Upper lobe of right lung (tissue), 1 donor: ENCODE measurements at regions not wholly inside any gene's neighbourhood (a gene's known extent, or its start where the extent isn't known, plus 50 kb on each side); places are given as distances from the start of the nearest gene placed in this dataset.

ENCODE experiments used
- ATAC-seq: fragments of 200-7000 bp; cut with Tn5 transposase; one replicate; pipeline ENCODE4 v1.9.1; 2020; ENCODE audit warnings: mild to moderate bottlenecking, moderate library complexity
- DNase-seq: peaks from one replicate; pipeline ENCODE4 v3.0.0-alpha.2; 2020
- H3K27ac ChIP-seq: fragments of 200-600 bp; one replicate; pipeline ENCODE4 v1.8.0; 2022
- H3K27me3 ChIP-seq: fragments of 200-600 bp; one replicate; pipeline ENCODE4 v1.8.0; 2022; ENCODE audit warnings: mild to moderate bottlenecking
- H3K36me3 ChIP-seq: fragments of 200-600 bp; one replicate; pipeline ENCODE4 v1.8.0; 2022
- H3K4me1 ChIP-seq: fragments of 200-600 bp; one replicate; pipeline ENCODE4 v1.8.0; 2022
- H3K4me3 ChIP-seq: fragments of 200-600 bp; one replicate; pipeline ENCODE4 v1.8.0; 2022; ENCODE audit warnings: mild to moderate bottlenecking
- H3K9me3 ChIP-seq: fragments of 200-600 bp; one replicate; pipeline ENCODE4 v1.8.0; 2022
- intact Hi-C: fragments of 100-400 bp; cut with DNase I; formaldehyde crosslinking; loops from one replicate; pipeline ENCODE4 v1.11.0; 2022
- TF ChIP-seq, protein P1 (sequence below): fragments of 200-600 bp; IDR thresholded peaks from one replicate; pipeline ENCODE4 v1.8.0; 2022; ENCODE audit warnings: antibody characterized with exemption
- donor health status: DM: no; HTN: yes; CAD: no; lungs with severe emphysema.

- ATAC-seq: no peak
- Histone ChIP-seq H3K27me3 (no peaks in the 10 kb centered on the region), H3K4me1 (peaks cover 4% of the 10 kb centered on the region), H3K9me3 (peaks cover 7% of the 10 kb centered on the region), H3K4me3 (no peak overlapping the region), H3K36me3 (no peaks in the 10 kb centered on the region), H3K27ac (no peak overlapping the region)
- TF ChIP-seq, protein P1, sequence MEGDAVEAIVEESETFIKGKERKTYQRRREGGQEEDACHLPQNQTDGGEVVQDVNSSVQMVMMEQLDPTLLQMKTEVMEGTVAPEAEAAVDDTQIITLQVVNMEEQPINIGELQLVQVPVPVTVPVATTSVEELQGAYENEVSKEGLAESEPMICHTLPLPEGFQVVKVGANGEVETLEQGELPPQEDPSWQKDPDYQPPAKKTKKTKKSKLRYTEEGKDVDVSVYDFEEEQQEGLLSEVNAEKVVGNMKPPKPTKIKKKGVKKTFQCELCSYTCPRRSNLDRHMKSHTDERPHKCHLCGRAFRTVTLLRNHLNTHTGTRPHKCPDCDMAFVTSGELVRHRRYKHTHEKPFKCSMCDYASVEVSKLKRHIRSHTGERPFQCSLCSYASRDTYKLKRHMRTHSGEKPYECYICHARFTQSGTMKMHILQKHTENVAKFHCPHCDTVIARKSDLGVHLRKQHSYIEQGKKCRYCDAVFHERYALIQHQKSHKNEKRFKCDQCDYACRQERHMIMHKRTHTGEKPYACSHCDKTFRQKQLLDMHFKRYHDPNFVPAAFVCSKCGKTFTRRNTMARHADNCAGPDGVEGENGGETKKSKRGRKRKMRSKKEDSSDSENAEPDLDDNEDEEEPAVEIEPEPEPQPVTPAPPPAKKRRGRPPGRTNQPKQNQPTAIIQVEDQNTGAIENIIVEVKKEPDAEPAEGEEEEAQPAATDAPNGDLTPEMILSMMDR: no peak
- intact Hi-C loops: no loop called here
- DNase-seq: no peak
Observed at GRCh38 chr2:226584518-226585055, 215.0 kb downstream of the IRS1 start.

GRCh38 chr2:226583715-226584114 is 215.9 kb downstream of the IRS1 start:
- no peaks in the 10 kb centered on the region for H3K9me3 ChIP-seq
- intact Hi-C loops: no loop called here
- no peak overlapping the region for H3K27ac ChIP-seq
- H3K4me3 ChIP-seq: no peak overlapping the region
- no peaks in the 10 kb centered on the region for H3K27me3 ChIP-seq
- no peaks in the 10 kb centered on the region for H3K36me3 ChIP-seq
- TF ChIP-seq, protein P1: no peak
- DNase-seq: no peak
- peak; percentile 89 for ATAC-seq
- peaks cover 4% of the 10 kb centered on the region for H3K4me1 ChIP-seq

DNA sequence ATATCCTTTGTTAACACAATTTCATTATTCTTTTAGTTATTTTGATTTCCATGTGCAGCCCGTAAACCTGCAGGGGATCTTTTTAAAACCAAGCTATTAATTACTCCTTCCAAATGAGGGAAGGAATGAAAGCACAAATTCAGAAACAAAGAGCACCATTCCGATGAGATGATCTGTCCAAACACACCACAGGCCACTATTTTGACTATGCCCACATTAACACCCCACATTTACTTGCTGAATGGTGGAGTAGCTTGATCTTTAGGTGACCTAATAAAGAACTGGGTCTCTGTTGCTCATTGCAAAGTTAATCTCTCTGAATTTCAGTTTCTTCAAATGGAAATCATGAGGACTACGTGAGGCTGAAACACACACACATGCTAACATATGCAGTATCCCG is 218.0 kb downstream of the IRS1 start:
- Histone ChIP-seq H3K27ac (no peak overlapping the region), H3K27me3 (no peaks in the 10 kb centered on the region), H3K36me3 (no peaks in the 10 kb centered on the region), H3K9me3 (no peaks in the 10 kb centered on the region), H3K4me1 (peaks cover 4% of the 10 kb centered on the region), H3K4me3 (no peak overlapping the region)
- intact Hi-C loops: no loop called here
- ATAC-seq (no peak), DNase-seq (no peak)
- TF ChIP-seq, protein P1: no peak

- Histone ChIP-seq H3K4me3 (no peak overlapping the region), H3K27me3 (no peaks in the 10 kb centered on the region), H3K9me3 (no peaks in the 10 kb centered on the region), H3K4me1 (peaks cover 4% of the 10 kb centered on the region), H3K27ac (no peak overlapping the region), H3K36me3 (no peaks in the 10 kb centered on the region)
- DNase-seq (no peak), ATAC-seq (no peak)
- TF ChIP-seq, protein P1: no peak
- intact Hi-C loops: no loop called here
Observed at GRCh38 chr2:226581004-226581403, 218.6 kb downstream of the IRS1 start.

DNA sequence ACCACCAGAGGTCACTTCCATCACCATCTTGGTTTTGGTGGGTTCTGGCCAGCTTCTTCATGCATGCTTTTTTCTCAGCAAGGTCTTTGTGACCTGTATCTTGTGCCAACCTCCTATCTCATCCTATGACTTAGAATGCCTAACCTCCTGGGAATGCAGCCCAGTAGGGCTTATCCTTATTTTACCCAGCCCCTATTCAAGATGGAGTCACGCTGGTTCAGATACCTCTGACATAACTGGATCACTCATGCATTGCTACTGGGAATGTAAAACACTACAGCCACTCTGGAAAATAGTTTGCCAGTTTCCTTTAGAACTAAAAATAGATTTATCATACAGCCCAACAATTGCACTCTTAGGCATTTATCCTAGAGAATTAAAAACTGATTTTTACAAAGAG is 219.2 kb downstream of the IRS1 start:
- H3K4me1 ChIP-seq: peaks cover 4% of the 10 kb centered on the region
- H3K4me3 ChIP-seq: no peak overlapping the region
- TF ChIP-seq, protein P1: no peak
- no peaks in the 10 kb centered on the region for H3K36me3 ChIP-seq
- DNase-seq (no peak), ATAC-seq (no peak)
- no peak overlapping the region for H3K27ac ChIP-seq
- intact Hi-C loops: no loop called here
- H3K9me3 ChIP-seq: no peaks in the 10 kb centered on the region
- no peaks in the 10 kb centered on the region for H3K27me3 ChIP-seq

DNA sequence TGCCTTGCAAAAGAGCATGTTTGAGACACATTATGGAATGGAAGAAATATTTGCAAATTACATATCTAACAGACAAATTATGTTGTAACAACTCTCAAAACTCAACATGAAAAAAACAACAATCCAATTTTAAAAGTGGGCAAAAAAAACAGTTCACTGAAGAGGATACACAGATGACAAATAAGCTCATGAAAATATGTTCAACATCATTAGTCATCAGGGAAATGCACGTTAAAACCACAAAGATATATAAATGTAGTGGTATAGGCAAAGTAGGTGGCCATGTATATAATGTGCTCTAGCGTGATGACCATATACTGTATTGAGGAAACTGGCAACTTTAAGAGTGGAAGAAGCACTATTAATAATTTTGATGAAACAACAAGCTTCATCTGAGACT is 220.1 kb downstream of the IRS1 start:
- H3K36me3 ChIP-seq: no peaks in the 10 kb centered on the region
- H3K27me3 ChIP-seq: no peaks in the 10 kb centered on the region
- DNase-seq: no peak
- no peak overlapping the region for H3K4me3 ChIP-seq
- H3K9me3 ChIP-seq: no peaks in the 10 kb centered on the region
- ATAC-seq: no peak
- H3K27ac ChIP-seq: no peak overlapping the region
- TF ChIP-seq, protein P1: no peak
- intact Hi-C loops: no loop called here
- H3K4me1 ChIP-seq: peaks cover 4% of the 10 kb centered on the region
